Loucy (cell line): ENCODE measurements at regions not wholly inside any gene's neighbourhood (a gene's known extent, or its start where the extent isn't known, plus 50 kb on each side); places are given as distances from the start of the nearest gene placed in this dataset.

ENCODE experiments used
- EZH2phosphoT487 ChIP-seq: fragments of 200-600 bp; IDR thresholded peaks from 2 replicates; pipeline ENCODE4 v1.6.1; 2018; ENCODE audit warnings: antibody characterized with exemption, mild to moderate bottlenecking, moderate library complexity, borderline replicate concordance
- TF ChIP-seq, protein P1 (sequence below): fragments of 200-600 bp; sonication (generic); conservative IDR thresholded peaks from 2 replicates; pipeline ENCODE4 v1.5.1; 2014; ENCODE audit warnings: mild to moderate bottlenecking, antibody characterized with exemption, low read length

DNA sequence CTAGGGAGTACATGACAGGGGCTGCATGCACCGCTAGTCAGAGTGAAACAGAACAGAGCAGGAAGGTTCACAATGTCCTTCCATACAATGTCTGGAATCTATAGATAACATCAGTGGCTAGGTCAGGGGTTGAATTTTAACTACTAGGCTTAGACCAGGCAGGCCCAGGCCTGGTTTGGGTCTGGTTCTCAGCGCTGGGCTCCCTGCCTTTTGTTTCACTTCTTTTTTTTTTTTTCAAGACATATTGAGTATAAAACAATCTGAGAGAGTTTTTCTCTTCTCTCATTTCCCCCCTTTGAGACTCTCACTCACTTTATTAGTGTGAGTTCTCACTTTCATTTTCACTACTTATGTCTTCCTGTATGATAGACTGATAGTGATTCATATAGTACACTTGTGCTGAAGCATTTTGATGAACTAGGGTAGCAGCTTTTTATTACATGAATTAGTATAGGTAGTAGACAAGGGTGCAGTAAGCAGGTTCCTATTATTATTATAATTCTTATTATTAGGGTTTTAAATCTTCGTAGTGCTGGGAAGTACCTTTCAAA, 120.0 kb upstream of the ZDHHC15 start:
- TF ChIP-seq, protein P1, sequence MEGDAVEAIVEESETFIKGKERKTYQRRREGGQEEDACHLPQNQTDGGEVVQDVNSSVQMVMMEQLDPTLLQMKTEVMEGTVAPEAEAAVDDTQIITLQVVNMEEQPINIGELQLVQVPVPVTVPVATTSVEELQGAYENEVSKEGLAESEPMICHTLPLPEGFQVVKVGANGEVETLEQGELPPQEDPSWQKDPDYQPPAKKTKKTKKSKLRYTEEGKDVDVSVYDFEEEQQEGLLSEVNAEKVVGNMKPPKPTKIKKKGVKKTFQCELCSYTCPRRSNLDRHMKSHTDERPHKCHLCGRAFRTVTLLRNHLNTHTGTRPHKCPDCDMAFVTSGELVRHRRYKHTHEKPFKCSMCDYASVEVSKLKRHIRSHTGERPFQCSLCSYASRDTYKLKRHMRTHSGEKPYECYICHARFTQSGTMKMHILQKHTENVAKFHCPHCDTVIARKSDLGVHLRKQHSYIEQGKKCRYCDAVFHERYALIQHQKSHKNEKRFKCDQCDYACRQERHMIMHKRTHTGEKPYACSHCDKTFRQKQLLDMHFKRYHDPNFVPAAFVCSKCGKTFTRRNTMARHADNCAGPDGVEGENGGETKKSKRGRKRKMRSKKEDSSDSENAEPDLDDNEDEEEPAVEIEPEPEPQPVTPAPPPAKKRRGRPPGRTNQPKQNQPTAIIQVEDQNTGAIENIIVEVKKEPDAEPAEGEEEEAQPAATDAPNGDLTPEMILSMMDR: no peak
- no peak for TF ChIP-seq EZH2phosphoT487
